ENCODE measurements at regions not wholly inside any gene's neighbourhood (a gene's known extent, or its start where the extent isn't known, plus 50 kb on each side); places are given as distances from the start of the nearest gene placed in this dataset.

- H3K4me2 ChIP-seq (ENCODE audit: low read length), result no peak overlapping the region
- H3K27me3 ChIP-seq (ENCODE audit: control insufficient read depth, low read length), result no peaks in the 10 kb centered on the region
- H3K4me3 ChIP-seq (ENCODE audit: low read length), result no peak overlapping the region
- H3F3A ChIP-seq (ENCODE audit: control insufficient read depth, insufficient read depth), result no peaks in the 10 kb centered on the region
- H3K9me2 ChIP-seq (replicated peaks; ENCODE audit: control insufficient read depth, low read length), result no peaks in the 10 kb centered on the region
- H4K20me1 ChIP-seq (ENCODE audit: control insufficient read depth, insufficient read depth, low read depth, low read length), result no peaks in the 10 kb centered on the region
- no peaks in the 10 kb centered on the region for H3K9me3 ChIP-seq (ENCODE audit: control insufficient read depth, insufficient read depth, low read length)
- H3K36me3 ChIP-seq (ENCODE audit: control insufficient read depth, low read length), result no peaks in the 10 kb centered on the region
- H3K27ac ChIP-seq (ENCODE audit: low read depth, low read length), result no peak overlapping the region
- TF ChIP-seq CTCF (IDR thresholded peaks at IDR 0.05; ENCODE audit: low read depth, low read length, poor library complexity, severe bottlenecking) (peak; percentile 88), EZH2phosphoT487 (IDR thresholded peaks at IDR 0.05; ENCODE audit: borderline replicate concordance, low read length) (no peak)
- H3K4me1 ChIP-seq (ENCODE audit: control insufficient read depth, low read length), result no peaks in the 10 kb centered on the region
- H3K79me2 ChIP-seq (ENCODE audit: control insufficient read depth, low read length), result no peaks in the 10 kb centered on the region
Observed at GRCh38 chr1:30232288-30232899, 491.0 kb downstream of the MATN1 start.

- Histone ChIP-seq H3K4me2 (ENCODE audit: low read length) (no peak overlapping the region), H3K4me3 (ENCODE audit: low read length) (no peak overlapping the region), H3K27me3 (ENCODE audit: control insufficient read depth, low read length) (no peaks in the 10 kb centered on the region), H3K4me1 (ENCODE audit: control insufficient read depth, low read length) (no peaks in the 10 kb centered on the region), H3K36me3 (ENCODE audit: control insufficient read depth, low read length) (no peaks in the 10 kb centered on the region), H3K27ac (ENCODE audit: low read depth, low read length) (no peak overlapping the region), H3K9me2 (replicated peaks; ENCODE audit: control insufficient read depth, low read length) (no peaks in the 10 kb centered on the region), H3K9me3 (ENCODE audit: control insufficient read depth, insufficient read depth, low read length) (no peaks in the 10 kb centered on the region), H4K20me1 (ENCODE audit: control insufficient read depth, insufficient read depth, low read depth, low read length) (no peaks in the 10 kb centered on the region), H3F3A (ENCODE audit: control insufficient read depth, insufficient read depth) (no peaks in the 10 kb centered on the region), H3K79me2 (ENCODE audit: control insufficient read depth, low read length) (no peaks in the 10 kb centered on the region)
- TF ChIP-seq EZH2phosphoT487 (IDR thresholded peaks at IDR 0.05; ENCODE audit: borderline replicate concordance, low read length), result no peak
- TF ChIP-seq CTCF (IDR thresholded peaks at IDR 0.05; ENCODE audit: low read depth, low read length, poor library complexity, severe bottlenecking), result no peak
Observed at GRCh38 chr1:30229960-30230359, 493.4 kb downstream of the MATN1 start.

GRCh38 chr1:30229557-30229956, 493.8 kb downstream of the MATN1 start:
- H3K4me2 ChIP-seq (ENCODE audit: low read length), result no peak overlapping the region
- no peaks in the 10 kb centered on the region for H3K36me3 ChIP-seq (ENCODE audit: control insufficient read depth, low read length)
- no peaks in the 10 kb centered on the region for H3K27me3 ChIP-seq (ENCODE audit: control insufficient read depth, low read length)
- TF ChIP-seq CTCF (IDR thresholded peaks at IDR 0.05; ENCODE audit: low read depth, low read length, poor library complexity, severe bottlenecking) (no peak), EZH2phosphoT487 (IDR thresholded peaks at IDR 0.05; ENCODE audit: borderline replicate concordance, low read length) (no peak)
- no peaks in the 10 kb centered on the region for H4K20me1 ChIP-seq (ENCODE audit: control insufficient read depth, insufficient read depth, low read depth, low read length)
- H3K4me1 ChIP-seq (ENCODE audit: control insufficient read depth, low read length), result no peaks in the 10 kb centered on the region
- no peaks in the 10 kb centered on the region for H3K9me3 ChIP-seq (ENCODE audit: control insufficient read depth, insufficient read depth, low read length)
- H3K79me2 ChIP-seq (ENCODE audit: control insufficient read depth, low read length), result no peaks in the 10 kb centered on the region
- no peaks in the 10 kb centered on the region for H3K9me2 ChIP-seq (replicated peaks; ENCODE audit: control insufficient read depth, low read length)
- no peak overlapping the region for H3K27ac ChIP-seq (ENCODE audit: low read depth, low read length)
- no peaks in the 10 kb centered on the region for H3F3A ChIP-seq (ENCODE audit: control insufficient read depth, insufficient read depth)
- no peak overlapping the region for H3K4me3 ChIP-seq (ENCODE audit: low read length)
